ENCODE measurements at regions not wholly inside any gene's neighbourhood (a gene's known extent, or its start where the extent isn't known, plus 50 kb on each side); places are given as distances from the start of the nearest gene placed in this dataset.

DNA sequence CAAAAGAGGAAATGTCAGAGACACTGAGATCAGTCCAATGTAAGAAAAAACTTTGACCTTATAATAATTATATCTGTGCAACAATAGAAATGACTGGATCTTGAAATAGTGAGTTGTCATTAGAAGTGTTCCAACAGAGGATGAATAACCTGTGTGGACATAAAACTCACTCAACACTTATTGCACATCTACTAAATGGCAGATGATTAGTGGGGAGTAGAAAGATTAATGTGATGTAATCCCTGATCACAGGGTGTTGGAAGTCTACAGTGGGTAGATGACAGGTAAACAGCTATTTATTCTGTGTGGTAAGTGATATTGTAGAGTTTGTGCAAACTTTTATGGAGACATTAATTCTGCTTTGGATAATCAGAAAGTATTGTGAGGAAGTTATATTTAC, 177.3 kb upstream of the HMHB1 start:
- TF ChIP-seq, protein P1, sequence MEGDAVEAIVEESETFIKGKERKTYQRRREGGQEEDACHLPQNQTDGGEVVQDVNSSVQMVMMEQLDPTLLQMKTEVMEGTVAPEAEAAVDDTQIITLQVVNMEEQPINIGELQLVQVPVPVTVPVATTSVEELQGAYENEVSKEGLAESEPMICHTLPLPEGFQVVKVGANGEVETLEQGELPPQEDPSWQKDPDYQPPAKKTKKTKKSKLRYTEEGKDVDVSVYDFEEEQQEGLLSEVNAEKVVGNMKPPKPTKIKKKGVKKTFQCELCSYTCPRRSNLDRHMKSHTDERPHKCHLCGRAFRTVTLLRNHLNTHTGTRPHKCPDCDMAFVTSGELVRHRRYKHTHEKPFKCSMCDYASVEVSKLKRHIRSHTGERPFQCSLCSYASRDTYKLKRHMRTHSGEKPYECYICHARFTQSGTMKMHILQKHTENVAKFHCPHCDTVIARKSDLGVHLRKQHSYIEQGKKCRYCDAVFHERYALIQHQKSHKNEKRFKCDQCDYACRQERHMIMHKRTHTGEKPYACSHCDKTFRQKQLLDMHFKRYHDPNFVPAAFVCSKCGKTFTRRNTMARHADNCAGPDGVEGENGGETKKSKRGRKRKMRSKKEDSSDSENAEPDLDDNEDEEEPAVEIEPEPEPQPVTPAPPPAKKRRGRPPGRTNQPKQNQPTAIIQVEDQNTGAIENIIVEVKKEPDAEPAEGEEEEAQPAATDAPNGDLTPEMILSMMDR (IDR thresholded peaks at IDR 0.05; ENCODE audit: poor library complexity): no peak
- no peak for TF ChIP-seq EZH2 (IDR thresholded peaks at IDR 0.05; ENCODE audit: borderline replicate concordance)

Measured in hepatocyte (in vitro differentiated cells).